Panc1 (cell line): ENCODE measurements at regions not wholly inside any gene's neighbourhood (a gene's known extent, or its start where the extent isn't known, plus 50 kb on each side); places are given as distances from the start of the nearest gene placed in this dataset.

ENCODE experiments used
- ATAC-seq: fragments of 200-7000 bp; cut with Tn5 transposase; 2 replicates; pipeline ENCODE4 v1.9.1; 2020; ENCODE audit warnings: mild to moderate bottlenecking, moderate library complexity
- BruUV-seq: library from RNA; stranded (reverse); fragments of 400-500 nt; replicated peaks from 2 replicates; lab custom pipeline; 2021; lab: Mats Ljungman, UMichigan
- CTCF ChIA-PET: fragments of 300-600 bp; sonication (Branson Sonifier 250); formaldehyde crosslinking; loops from one replicate; lab custom pipeline; 2022; ENCODE audit warnings: antibody characterized with exemption; lab: Charles Lee
- POLR2A ChIA-PET: fragments of 300-600 bp; sonication (Branson Sonifier 250); formaldehyde crosslinking; loops from one replicate; lab custom pipeline; 2022; ENCODE audit warnings: antibody characterized with exemption; lab: Charles Lee
- DNase-seq: peaks from one replicate; pipeline ENCODE4 v3.0.0-alpha.2; 2010; ENCODE audit warnings: low read depth, low spot score
- H3K27ac ChIP-seq: 2 replicates; pipeline ENCODE4 v1.5.1; 2011; ENCODE audit warnings: mild to moderate bottlenecking, low read length, inconsistent platforms
- H3K27me3 ChIP-seq: fragments of 200-500 bp; sonication (Bioruptor generic); 2 replicates; pipeline ENCODE4 v1.6.0; 2014; ENCODE audit warnings: low read length, inconsistent platforms; ENCODE audit not compliant: control insufficient read depth, insufficient read depth
- H3K36me3 ChIP-seq: fragments of 200-500 bp; sonication (Bioruptor generic); 2 replicates; pipeline ENCODE4 v1.5.1; 2014; ENCODE audit warnings: inconsistent platforms, mild to moderate bottlenecking, low read length, moderate library complexity; ENCODE audit not compliant: control insufficient read depth, insufficient read depth
- H3K4me1 ChIP-seq: 2 replicates; pipeline ENCODE4 v1.5.1; 2011; ENCODE audit warnings: inconsistent platforms, mild to moderate bottlenecking, low read length, moderate library complexity; ENCODE audit not compliant: control insufficient read depth, insufficient read depth
- H3K4me3 ChIP-seq, 2 experiments: 2 replicates each; pipeline ENCODE4 v1.5.1; 2011 to 2012; ENCODE audit warnings: low read depth in 2 of 2, low read length in 2 of 2, mild to moderate bottlenecking in 2 of 2, inconsistent platforms in 1 of 2, moderate library complexity in 1 of 2
- H3K9me3 ChIP-seq: fragments of 200-500 bp; sonication (Bioruptor generic); 2 replicates; pipeline ENCODE4 v1.5.1; 2014; ENCODE audit warnings: low read depth, mild to moderate bottlenecking, inconsistent platforms, low read length, moderate library complexity; ENCODE audit not compliant: control insufficient read depth, insufficient read depth
- CTCF ChIP-seq: fragments of 450-650 bp; IDR thresholded peaks from 2 replicates; pipeline ENCODE4 v1.5.1; 2017; ENCODE audit warnings: mild to moderate bottlenecking
- POLR2AphosphoS5 ChIP-seq: IDR thresholded peaks from 2 replicates; pipeline ENCODE4 v1.6.1; 2012; ENCODE audit warnings: mild to moderate bottlenecking, low read depth, low read length, moderate library complexity
- REST ChIP-seq, 2 experiments: IDR thresholded peaks; 2 replicates each; pipeline ENCODE4 v1.6.1; 2011 to 2012; ENCODE audit warnings: low read depth in 2 of 2, control low read depth in 1 of 2, low read length in 1 of 2, mild to moderate bottlenecking in 1 of 2, moderate library complexity in 1 of 2; ENCODE audit not compliant: insufficient read depth in 1 of 2
- SIN3A ChIP-seq: IDR thresholded peaks from 2 replicates; pipeline ENCODE4 v1.6.1; 2012; ENCODE audit warnings: low read depth, mild to moderate bottlenecking, low read length, moderate library complexity, borderline replicate concordance; ENCODE audit not compliant: insufficient read depth
- TCF7L2 ChIP-seq: IDR thresholded peaks from 2 replicates; pipeline ENCODE4 v1.6.1; 2011; ENCODE audit warnings: mild to moderate bottlenecking, low read depth, low read length, inconsistent platforms
- in situ Hi-C: cut with HindIII; loops from 2 replicates; pipeline ENCODE4 v1.10.0; 2016; ENCODE audit warnings: low sequenced_read_pairs, low pct_unique_long_range_greater_than_20kb
- intact Hi-C: fragments of 100-400 bp; cut with micrococcal nuclease; formaldehyde crosslinking; loops from one replicate; pipeline ENCODE4 v1.10.0; 2022; ENCODE audit not compliant: unreplicated experiment

- no peaks in the 10 kb centered on the region for H3K4me1 ChIP-seq
- in situ Hi-C loops: no loop called here
- intact Hi-C loops: no loop called here
- POLR2A ChIA-PET: no interaction called here
- DNase-seq (no peak), ATAC-seq (no peak)
- CTCF ChIA-PET: no interaction called here
- no TSS peak for BruUV-seq
- H3K27me3 ChIP-seq: no peaks in the 10 kb centered on the region
- TF ChIP-seq TCF7L2: no peak
- H3K4me3 ChIP-seq: no peak overlapping the region
- no peak overlapping the region for H3K27ac ChIP-seq
- no peaks in the 10 kb centered on the region for H3K36me3 ChIP-seq
- no peaks in the 10 kb centered on the region for H3K9me3 ChIP-seq
Observed at GRCh38 chrX:856566-857290, 226.1 kb downstream of the SHOX start.

GRCh38 chrX:853304-853703 lies 222.7 kb downstream of the SHOX start:
- ChIA-PET POLR2A (no interaction called here), CTCF (no interaction called here)
- ATAC-seq: no peak
- TF ChIP-seq SIN3A (no peak), REST (IDR thresholded peaks at IDR 0.05; ENCODE audit: insufficient read depth in 1 of 2, low read depth in 2 of 2, low read length in 1 of 2) (no peak), POLR2AphosphoS5 (no peak), CTCF (no peak), TCF7L2 (no peak)
- H3K27me3 ChIP-seq: no peaks in the 10 kb centered on the region
- no peak overlapping the region for H3K4me3 ChIP-seq
- H3K9me3 ChIP-seq: no peaks in the 10 kb centered on the region
- intact Hi-C loops (no loop called here), in situ Hi-C loops (no loop called here)
- BruUV-seq: no TSS peak
- H3K27ac ChIP-seq: no peak overlapping the region
- H3K36me3 ChIP-seq: no peaks in the 10 kb centered on the region
- no peak for DNase-seq
- no peaks in the 10 kb centered on the region for H3K4me1 ChIP-seq

- no peaks in the 10 kb centered on the region for H3K9me3 ChIP-seq
- intact Hi-C loops (no loop called here), in situ Hi-C loops (no loop called here)
- CTCF ChIA-PET: no interaction called here
- H3K36me3 ChIP-seq: no peaks in the 10 kb centered on the region
- no peaks in the 10 kb centered on the region for H3K27me3 ChIP-seq
- no peak overlapping the region for H3K4me3 ChIP-seq
- ATAC-seq (no peak), DNase-seq (no peak)
- H3K4me1 ChIP-seq: no peaks in the 10 kb centered on the region
- TF ChIP-seq CTCF (no peak), REST (IDR thresholded peaks at IDR 0.05; ENCODE audit: insufficient read depth in 1 of 2, low read depth in 2 of 2, low read length in 1 of 2) (no peak), SIN3A (no peak), TCF7L2 (no peak), POLR2AphosphoS5 (no peak)
- BruUV-seq: no TSS peak
- H3K27ac ChIP-seq: no peak overlapping the region
- POLR2A ChIA-PET: no interaction called here
Observed at GRCh38 chrX:850471-850916, 219.9 kb downstream of the SHOX start.
